Tibial nerve (tissue), 4 donors: ENCODE measurements at regions not wholly inside any gene's neighbourhood (a gene's known extent, or its start where the extent isn't known, plus 50 kb on each side); places are given as distances from the start of the nearest gene placed in this dataset.

Experiments
- DNase-seq, 2 donors: peaks; one replicate each; pipeline ENCODE4 v3.0.0-alpha.2; 2019; ENCODE audit warnings: low spot score in 2 of 2
- H3K27ac ChIP-seq, 4 donors: fragments of 200-600 bp; sonication (generic) in 3 of 4; one replicate each; pipeline ENCODE4 v1.5.1; 2017 to 2019; ENCODE audit warnings: mild to moderate bottlenecking in 1 of 4
- H3K27me3 ChIP-seq, 2 donors: fragments of 200-600 bp; sonication (generic) in 1 of 2; one replicate each; pipeline versions ENCODE4 v1.5.1 to v1.6.0; 2017 to 2019
- H3K36me3 ChIP-seq, 3 donors: fragments of 200-600 bp; sonication (generic); one replicate each; pipeline ENCODE4 v1.5.1; 2018 to 2019
- H3K4me1 ChIP-seq, 4 donors: fragments of 200-600 bp; sonication (generic) in 3 of 4; one replicate each; pipeline ENCODE4 v1.5.1; 2017 to 2019
- H3K4me3 ChIP-seq, 4 donors: fragments of 200-600 bp; sonication (generic) in 3 of 4; one replicate each; pipeline ENCODE4 v1.5.1; 2017 to 2019; ENCODE audit warnings: mild to moderate bottlenecking in 1 of 4, moderate library complexity in 1 of 4
- H3K9me3 ChIP-seq, 4 donors: fragments of 200-600 bp; sonication (generic) in 3 of 4; one replicate each; pipeline ENCODE4 v1.5.1; 2017 to 2019
- EP300 ChIP-seq, 2 donors: sonication (generic); formaldehyde crosslinking; IDR thresholded peaks; one replicate each; pipeline ENCODE4 v1.6.1; 2017; ENCODE audit warnings: antibody characterized with exemption in 2 of 2, mild to moderate bottlenecking in 1 of 2
- POLR2A ChIP-seq, 2 donors: fragments of 450-650 bp; IDR thresholded peaks; one replicate each; pipeline ENCODE4 v1.6.1; 2017; ENCODE audit warnings: antibody characterized with exemption in 2 of 2, mild to moderate bottlenecking in 2 of 2, moderate library complexity in 2 of 2
- WGBS, 2 donors: methylation state at CpG; one replicate each; pipeline ENCODE4 v1.1.5; 2018; 5-methylcytosine and 5-hydroxymethylcytosine counted together
- TF ChIP-seq, protein P1 (sequence below), 5 experiments: fragments of 200-600 bp in 3 of 5; fragments of 450-650 bp in 2 of 5; sonication (generic) in 3 of 5; IDR thresholded peaks; one replicate each; pipeline ENCODE4 v1.5.1; 2016 to 2019; ENCODE audit warnings: antibody characterized with exemption in 5 of 5, mild to moderate bottlenecking in 3 of 5, moderate library complexity in 2 of 5

DNA sequence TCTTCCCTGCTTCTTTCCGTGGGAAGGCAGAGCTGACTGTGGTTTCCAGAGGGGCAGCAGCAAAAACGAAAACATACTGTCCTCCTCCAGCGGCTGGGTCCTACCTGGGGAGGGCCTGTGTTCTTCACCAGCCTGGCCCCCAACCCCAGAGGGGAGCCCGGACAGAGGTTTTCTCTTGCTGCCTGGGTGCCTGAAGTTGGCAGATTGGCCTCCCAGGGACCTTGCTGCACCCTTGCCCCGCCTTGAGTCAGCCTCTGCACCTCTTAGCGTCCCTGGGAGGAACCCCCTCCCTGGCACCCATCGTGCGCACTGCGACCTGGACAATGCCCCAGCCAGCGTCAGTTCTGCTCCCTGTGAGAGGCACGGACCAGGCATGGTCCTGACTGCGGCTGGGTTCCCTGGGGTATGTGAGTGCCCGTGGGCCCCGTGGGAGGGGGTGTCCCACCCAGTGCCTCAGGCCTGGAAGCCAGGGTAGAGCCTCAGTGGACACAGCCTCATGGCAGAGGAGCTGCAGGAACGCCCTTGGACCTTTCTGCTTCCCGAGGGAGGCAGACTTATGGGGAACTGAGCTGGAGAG, 56.8 kb upstream of the PRR23E start:
- TF ChIP-seq EP300 (IDR thresholded peaks at IDR 0.05) (no peak), POLR2A (IDR thresholded peaks at IDR 0.05) (no peak)
- TF ChIP-seq, protein P1, sequence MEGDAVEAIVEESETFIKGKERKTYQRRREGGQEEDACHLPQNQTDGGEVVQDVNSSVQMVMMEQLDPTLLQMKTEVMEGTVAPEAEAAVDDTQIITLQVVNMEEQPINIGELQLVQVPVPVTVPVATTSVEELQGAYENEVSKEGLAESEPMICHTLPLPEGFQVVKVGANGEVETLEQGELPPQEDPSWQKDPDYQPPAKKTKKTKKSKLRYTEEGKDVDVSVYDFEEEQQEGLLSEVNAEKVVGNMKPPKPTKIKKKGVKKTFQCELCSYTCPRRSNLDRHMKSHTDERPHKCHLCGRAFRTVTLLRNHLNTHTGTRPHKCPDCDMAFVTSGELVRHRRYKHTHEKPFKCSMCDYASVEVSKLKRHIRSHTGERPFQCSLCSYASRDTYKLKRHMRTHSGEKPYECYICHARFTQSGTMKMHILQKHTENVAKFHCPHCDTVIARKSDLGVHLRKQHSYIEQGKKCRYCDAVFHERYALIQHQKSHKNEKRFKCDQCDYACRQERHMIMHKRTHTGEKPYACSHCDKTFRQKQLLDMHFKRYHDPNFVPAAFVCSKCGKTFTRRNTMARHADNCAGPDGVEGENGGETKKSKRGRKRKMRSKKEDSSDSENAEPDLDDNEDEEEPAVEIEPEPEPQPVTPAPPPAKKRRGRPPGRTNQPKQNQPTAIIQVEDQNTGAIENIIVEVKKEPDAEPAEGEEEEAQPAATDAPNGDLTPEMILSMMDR (IDR thresholded peaks at IDR 0.05): no peak
- Histone ChIP-seq H3K27ac (no peak overlapping the region), H3K9me3 (no peaks in the 10 kb centered on the region), H3K27me3 (peaks cover 2 to 44% of the 10 kb centered on the region in 2 donors), H3K4me3 (peak overlapping the region in 1 of 4 donors; percentile 29), H3K36me3 (no peaks in the 10 kb centered on the region), H3K4me1 (peaks cover 0 to 20% (median 2%) of the 10 kb centered on the region in 4 donors)
- 38 to 77% methylated on average over 4 to 8 of the region's 16 CpGs for WGBS, 2 donors
- DNase-seq: no peak

DNA sequence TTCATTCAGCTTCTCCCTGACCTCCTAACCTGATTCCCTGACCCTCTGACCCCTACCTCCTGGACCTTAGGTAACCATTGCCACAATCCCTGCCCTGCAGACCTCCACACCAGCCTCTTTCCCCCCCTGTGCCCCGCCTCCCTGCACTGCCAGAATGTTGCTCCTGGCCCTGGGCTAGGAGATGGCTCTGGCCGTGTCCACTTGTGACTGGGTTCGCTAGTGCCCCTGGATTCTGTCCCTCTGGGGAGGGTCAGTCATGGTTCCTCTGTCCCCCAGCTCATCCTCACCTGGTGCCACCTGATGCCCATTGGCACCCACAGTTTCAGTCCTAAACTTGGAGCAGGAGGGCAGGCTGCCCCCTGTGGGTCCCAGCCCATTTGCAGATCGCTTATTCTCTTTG, 56.2 kb upstream of the PRR23E start:
- H3K4me1 ChIP-seq: peaks cover 0 to 20% (median 2%) of the 10 kb centered on the region in 4 donors
- H3K36me3 ChIP-seq: no peaks in the 10 kb centered on the region
- no peaks in the 10 kb centered on the region for H3K9me3 ChIP-seq
- H3K4me3 ChIP-seq: no peak overlapping the region
- 77 to 91% methylated on average over 4 of the region's 4 CpGs for WGBS, 2 donors
- H3K27ac ChIP-seq: no peak overlapping the region
- H3K27me3 ChIP-seq: peaks cover 2 to 44% of the 10 kb centered on the region in 2 donors
- TF ChIP-seq, protein P1 (IDR thresholded peaks at IDR 0.05): no peak
- TF ChIP-seq POLR2A (IDR thresholded peaks at IDR 0.05) (no peak), EP300 (IDR thresholded peaks at IDR 0.05) (no peak)
- DNase-seq: no peak

DNA sequence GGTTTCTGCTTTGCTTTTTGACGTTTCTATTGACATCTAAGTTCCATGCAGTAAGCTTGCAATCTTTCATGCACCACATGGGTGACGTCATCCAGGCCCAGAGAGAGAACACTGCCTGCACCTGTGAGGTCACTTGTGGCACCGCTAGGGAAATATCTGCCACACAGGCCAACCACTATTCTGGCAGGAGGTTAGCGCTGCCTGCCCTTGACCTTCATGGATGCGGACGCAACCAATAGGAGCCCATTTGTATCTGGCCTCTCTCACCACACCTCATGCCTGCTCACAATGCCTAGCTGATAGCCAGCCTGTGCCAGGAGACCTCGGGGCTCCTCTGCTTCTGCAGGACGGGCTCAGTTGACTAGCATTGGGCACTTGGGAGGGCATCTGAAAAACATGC, 55.8 kb upstream of the PRR23E start:
- no peak for DNase-seq
- WGBS, 2 donors: 67 to 73% methylated on average over 6 to 8 of the region's 8 CpGs
- peaks cover 2 to 44% of the 10 kb centered on the region in 2 donors for H3K27me3 ChIP-seq
- H3K27ac ChIP-seq: no peak overlapping the region
- TF ChIP-seq, protein P1 (IDR thresholded peaks at IDR 0.05): no peak
- no peak for TF ChIP-seq POLR2A (IDR thresholded peaks at IDR 0.05)
- no peak for TF ChIP-seq EP300 (IDR thresholded peaks at IDR 0.05)
- H3K9me3 ChIP-seq: no peaks in the 10 kb centered on the region
- H3K36me3 ChIP-seq: no peaks in the 10 kb centered on the region
- peaks cover 0 to 20% (median 2%) of the 10 kb centered on the region in 4 donors for H3K4me1 ChIP-seq
- no peak overlapping the region for H3K4me3 ChIP-seq

DNA sequence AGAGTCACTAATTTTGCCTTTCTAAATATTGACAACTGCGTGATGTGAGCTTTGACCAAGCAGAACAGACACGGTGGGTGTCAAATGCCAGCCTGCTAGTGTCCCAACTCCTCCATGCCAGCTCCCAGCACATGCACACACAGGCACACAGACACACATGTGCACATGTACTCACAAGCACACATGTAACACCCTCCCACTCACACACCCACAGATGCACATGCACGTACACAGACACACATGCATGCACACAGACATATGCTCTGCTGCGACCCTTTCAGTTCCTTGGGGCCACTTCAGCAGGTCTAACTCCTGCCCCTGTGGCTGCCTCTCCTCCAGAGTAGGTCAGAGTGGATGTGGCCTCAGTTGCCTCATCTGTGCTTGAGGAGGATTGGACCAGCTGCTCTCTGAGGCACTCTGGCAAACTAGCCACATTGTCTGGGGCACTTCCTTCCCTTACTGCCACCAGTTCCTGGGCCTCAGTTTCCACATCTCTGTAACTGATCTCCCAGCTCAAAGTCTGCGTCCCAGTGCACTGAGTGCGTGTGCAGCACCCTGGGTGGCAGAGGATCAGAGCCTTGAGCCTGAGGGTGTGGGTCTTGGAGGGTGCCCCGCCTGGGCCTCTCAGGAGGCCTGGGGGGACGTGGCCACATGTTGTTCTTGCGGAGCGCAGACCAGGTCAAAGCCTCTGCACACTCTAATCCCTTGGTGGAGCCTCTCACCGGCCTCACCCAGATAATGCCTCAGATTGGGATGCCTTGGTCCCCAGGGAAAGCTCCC, 55.0 kb upstream of the PRR23E start:
- DNase-seq: no peak
- WGBS, 2 donors: 75 to 88% methylated on average over 8 to 10 of the region's 11 CpGs
- peaks cover 0 to 20% (median 2%) of the 10 kb centered on the region in 4 donors for H3K4me1 ChIP-seq

More for the DNA sequence above, 55.0 kb upstream of the PRR23E start:
- no peak overlapping the region for H3K27ac ChIP-seq
- H3K4me3 ChIP-seq: no peak overlapping the region
- no peaks in the 10 kb centered on the region for H3K36me3 ChIP-seq
- H3K27me3 ChIP-seq: peaks cover 2 to 38% of the 10 kb centered on the region in 2 donors
- no peak for TF ChIP-seq EP300 (IDR thresholded peaks at IDR 0.05)
- TF ChIP-seq, protein P1 (IDR thresholded peaks at IDR 0.05): no peak
- TF ChIP-seq POLR2A (IDR thresholded peaks at IDR 0.05): no peak
- peaks cover 0 to under 1% (median 0%) of the 10 kb centered on the region in 4 donors for H3K9me3 ChIP-seq
